Sigmoid colon (tissue), 6 donors: ENCODE measurements at regions not wholly inside any gene's neighbourhood (a gene's known extent, or its start where the extent isn't known, plus 50 kb on each side); places are given as distances from the start of the nearest gene placed in this dataset.

Source experiments
- DNase-seq: peaks from one replicate; pipeline ENCODE4 v3.0.0-alpha.2; 2019
- H3K27ac ChIP-seq, 4 donors: fragments of 200-600 bp; sonication (generic); one replicate each; pipeline ENCODE4 v1.5.1; 2016 to 2019; ENCODE audit warnings: mild to moderate bottlenecking in 1 of 4
- H3K27me3 ChIP-seq, 3 donors: fragments of 200-600 bp; sonication (generic); one replicate each; pipeline ENCODE4 v1.5.1; 2019; ENCODE audit warnings: mild to moderate bottlenecking in 1 of 3
- H3K36me3 ChIP-seq, 4 donors: fragments of 200-600 bp; sonication (generic); one replicate each; pipeline ENCODE4 v1.5.1; 2016 to 2019
- H3K4me1 ChIP-seq, 4 donors: fragments of 200-600 bp; sonication (generic); one replicate each; pipeline ENCODE4 v1.5.1; 2017 to 2019
- H3K4me3 ChIP-seq, 4 donors: fragments of 200-600 bp; sonication (generic); one replicate each; pipeline ENCODE4 v1.5.1; 2017 to 2019; ENCODE audit warnings: mild to moderate bottlenecking in 2 of 4, moderate library complexity in 1 of 4
- H3K9me3 ChIP-seq, 4 donors: fragments of 200-600 bp in 3 of 4; sonication (generic) in 3 of 4; one replicate each; pipeline versions ENCODE4 v1.5.1 to v1.6.1; 2013 to 2019
- CTCF ChIP-seq, 4 experiments: fragments of 450-650 bp in 3 of 4; fragments of 200-600 bp in 1 of 4; IDR thresholded peaks; one replicate each; pipeline ENCODE4 v1.5.1; 2016 to 2019; ENCODE audit warnings: antibody characterized with exemption in 4 of 4, mild to moderate bottlenecking in 3 of 4, moderate library complexity in 2 of 4
- EP300 ChIP-seq, 4 donors: sonication (generic); formaldehyde crosslinking; IDR thresholded peaks; one replicate each; pipeline ENCODE4 v1.6.1; 2017; ENCODE audit warnings: antibody characterized with exemption in 4 of 4
- POLR2A ChIP-seq, 2 donors: fragments of 450-650 bp; IDR thresholded peaks; one replicate each; pipeline ENCODE4 v1.6.1; 2016; ENCODE audit warnings: antibody characterized with exemption in 2 of 2, mild to moderate bottlenecking in 2 of 2, moderate library complexity in 2 of 2
- POLR2AphosphoS5 ChIP-seq, 4 donors: sonication (generic); formaldehyde crosslinking; IDR thresholded peaks; one replicate each; pipeline ENCODE4 v1.6.1; 2017; ENCODE audit warnings: antibody characterized with exemption in 4 of 4
- WGBS, 2 donors: extraction: QIAGEN DNeasy Blood & Tissue Kit; methylation state at CpG; one replicate each; pipeline ENCODE4 v1.1.7; 2013; 5-methylcytosine and 5-hydroxymethylcytosine counted together
- intact Hi-C: fragments of 100-400 bp; cut with DNase I; formaldehyde crosslinking; loops from one replicate; pipeline ENCODE4 v1.15.1; 2023
- donor health status: healthy with polysubstance abuse.
- donor health status: healthy.

- H3K4me1 ChIP-seq = no peaks in the 10 kb centered on the region
- H3K9me3 ChIP-seq = peaks cover 0 to 5% (median 0%) of the 10 kb centered on the region in 4 donors
- no peak overlapping the region for H3K4me3 ChIP-seq
- intact Hi-C loops = no loop called here
- TF ChIP-seq POLR2AphosphoS5 (IDR thresholded peaks at IDR 0.05) (no peak), POLR2A (IDR thresholded peaks at IDR 0.05) (no peak), EP300 (IDR thresholded peaks at IDR 0.05) (no peak), CTCF (IDR thresholded peaks at IDR 0.05) (no peak)
- DNase-seq = no peak
- H3K27ac ChIP-seq = no peak overlapping the region
- no peaks in the 10 kb centered on the region for H3K27me3 ChIP-seq
- WGBS, 2 donors = 98% methylated on average over 3 of the region's 3 CpGs
- no peaks in the 10 kb centered on the region for H3K36me3 ChIP-seq
Observed at GRCh38 chr17:428414-428813, 75.8 kb upstream of the RPH3AL start.

GRCh38 chr17:427891-428290 is 75.3 kb upstream of the RPH3AL start:
- peaks cover 0 to 5% (median 0%) of the 10 kb centered on the region in 4 donors for H3K9me3 ChIP-seq
- no peaks in the 10 kb centered on the region for H3K36me3 ChIP-seq
- no peak for TF ChIP-seq POLR2A (IDR thresholded peaks at IDR 0.05)
- no peak for TF ChIP-seq CTCF (IDR thresholded peaks at IDR 0.05)
- no peak for TF ChIP-seq POLR2AphosphoS5 (IDR thresholded peaks at IDR 0.05)
- TF ChIP-seq EP300 (IDR thresholded peaks at IDR 0.05) = no peak
- H3K4me3 ChIP-seq = no peak overlapping the region
- intact Hi-C loops = no loop called here
- no peak overlapping the region for H3K27ac ChIP-seq
- H3K27me3 ChIP-seq = no peaks in the 10 kb centered on the region
- no peak for DNase-seq
- WGBS, 2 donors = 88 to 91% methylated on average over 3 of the region's 3 CpGs
- H3K4me1 ChIP-seq = no peaks in the 10 kb centered on the region

GRCh38 chr17:427327-427726 is 74.7 kb upstream of the RPH3AL start:
- H3K36me3 ChIP-seq = no peaks in the 10 kb centered on the region
- TF ChIP-seq CTCF (IDR thresholded peaks at IDR 0.05) = no peak
- no peak for TF ChIP-seq POLR2A (IDR thresholded peaks at IDR 0.05)
- no peak for TF ChIP-seq EP300 (IDR thresholded peaks at IDR 0.05)
- TF ChIP-seq POLR2AphosphoS5 (IDR thresholded peaks at IDR 0.05) = no peak
- no peaks in the 10 kb centered on the region for H3K27me3 ChIP-seq
- H3K9me3 ChIP-seq = peaks cover 0 to 5% (median 0%) of the 10 kb centered on the region in 4 donors
- no peak for DNase-seq
- intact Hi-C loops = no loop called here
- WGBS, 2 donors = 64 to 69% methylated on average over 6 of the region's 6 CpGs
- no peak overlapping the region for H3K27ac ChIP-seq
- H3K4me1 ChIP-seq = no peaks in the 10 kb centered on the region
- H3K4me3 ChIP-seq = no peak overlapping the region

- Histone ChIP-seq H3K27me3 (no peaks in the 10 kb centered on the region), H3K9me3 (no peaks in the 10 kb centered on the region), H3K27ac (no peak overlapping the region), H3K4me3 (no peak overlapping the region), H3K36me3 (no peaks in the 10 kb centered on the region), H3K4me1 (no peaks in the 10 kb centered on the region)
- intact Hi-C loops = no loop called here
- WGBS, 2 donors = 76 to 87% methylated on average over 16 of the region's 16 CpGs
- no peak for TF ChIP-seq EP300 (IDR thresholded peaks at IDR 0.05)
- TF ChIP-seq CTCF (IDR thresholded peaks at IDR 0.05) = no peak
- TF ChIP-seq POLR2A (IDR thresholded peaks at IDR 0.05) = no peak
- TF ChIP-seq POLR2AphosphoS5 (IDR thresholded peaks at IDR 0.05) = no peak
- no peak for DNase-seq
Observed at GRCh38 chr17:422196-422930, 69.8 kb upstream of the RPH3AL start.
